HG02938 (cell line): ENCODE measurements at regions not wholly inside any gene's neighbourhood (a gene's known extent, or its start where the extent isn't known, plus 50 kb on each side); places are given as distances from the start of the nearest gene placed in this dataset.
"Not testable (repeated sequence)": the region's sequence is repeated elsewhere in the genome, so short reads cannot be mapped to it uniquely, and the experiment has no call there.

Experiments
- ATAC-seq: cut with Tn5 transposase; IDR thresholded peaks from one replicate; pipeline ENCODE4 v1.9.1; 2021; ENCODE audit warnings: mild to moderate bottlenecking, moderate library complexity; ENCODE audit not compliant: unreplicated experiment

DNA sequence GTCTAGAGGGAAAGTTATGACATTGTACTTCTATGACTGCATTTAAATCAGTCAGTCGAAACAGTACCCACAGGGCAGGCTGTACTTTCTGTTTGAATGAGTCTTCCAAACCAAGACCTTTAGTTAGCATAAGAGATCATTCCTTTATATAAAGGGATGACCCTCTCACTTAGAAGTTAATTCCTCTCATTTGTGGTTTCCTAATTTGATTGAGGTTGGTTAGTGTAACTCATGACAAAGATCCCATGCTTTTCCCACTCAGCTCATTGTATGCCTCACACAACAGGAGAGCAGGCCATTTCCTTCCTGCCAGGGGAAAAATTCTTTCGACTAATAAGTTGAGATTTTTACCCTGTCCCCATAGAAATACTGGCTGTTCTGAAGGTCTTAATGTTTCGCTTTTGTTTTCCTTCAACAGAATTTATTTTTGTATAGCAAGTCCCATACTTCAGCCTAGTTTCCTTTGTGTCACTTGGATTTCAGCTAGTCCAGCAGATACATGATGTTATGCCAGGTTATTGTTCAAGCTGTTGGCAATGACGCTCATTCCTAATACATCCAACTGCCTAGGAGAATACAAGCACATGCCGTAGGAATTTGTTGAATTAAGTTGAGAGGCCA is 500.7 kb downstream of the SPATA31D1 start:
- no peak for ATAC-seq

DNA sequence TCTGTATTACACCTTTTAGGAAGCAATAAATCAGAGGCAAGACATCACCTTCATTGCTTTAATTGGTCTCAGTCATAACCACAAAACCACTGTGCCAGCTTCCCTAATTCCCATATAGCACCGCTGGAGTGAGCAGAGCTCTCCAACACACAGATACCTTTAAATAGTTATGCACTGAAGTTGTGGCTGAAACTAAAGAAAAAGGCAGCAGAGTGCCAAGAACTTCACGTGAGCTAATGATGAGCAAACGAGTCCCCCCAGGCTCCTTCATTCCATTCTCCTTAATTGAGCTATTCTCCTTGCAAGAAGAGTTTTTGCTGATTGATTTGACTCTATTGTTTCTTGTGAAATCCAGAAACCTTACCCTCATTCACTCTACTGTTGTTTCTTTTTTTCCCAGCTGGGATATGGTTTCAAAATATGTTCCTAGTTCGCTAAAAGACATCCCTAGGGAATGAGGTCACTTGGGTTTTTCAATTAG is 501.5 kb downstream of the SPATA31D1 start:
- no peak for ATAC-seq

DNA sequence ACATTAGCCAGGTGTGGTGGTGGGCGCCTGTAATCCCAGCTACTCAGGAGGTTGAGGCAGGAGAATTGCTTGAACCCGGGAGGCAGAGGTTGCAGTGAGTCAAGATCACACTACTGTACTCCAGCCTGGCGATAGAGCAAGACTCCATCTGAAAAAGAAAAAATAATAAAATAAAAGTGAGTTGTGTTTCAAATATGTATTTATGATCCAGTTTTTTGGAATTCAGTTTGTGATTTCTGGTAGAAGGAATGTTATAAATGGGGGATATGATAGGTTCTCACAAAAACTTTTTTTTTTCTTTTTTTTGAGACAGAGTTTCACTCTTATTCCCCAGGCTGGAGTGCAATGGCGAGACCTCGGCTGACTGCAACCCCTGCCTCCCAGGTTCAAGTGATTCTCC is 502.2 kb downstream of the SPATA31D1 start:
- not testable (repeated sequence) for ATAC-seq

DNA sequence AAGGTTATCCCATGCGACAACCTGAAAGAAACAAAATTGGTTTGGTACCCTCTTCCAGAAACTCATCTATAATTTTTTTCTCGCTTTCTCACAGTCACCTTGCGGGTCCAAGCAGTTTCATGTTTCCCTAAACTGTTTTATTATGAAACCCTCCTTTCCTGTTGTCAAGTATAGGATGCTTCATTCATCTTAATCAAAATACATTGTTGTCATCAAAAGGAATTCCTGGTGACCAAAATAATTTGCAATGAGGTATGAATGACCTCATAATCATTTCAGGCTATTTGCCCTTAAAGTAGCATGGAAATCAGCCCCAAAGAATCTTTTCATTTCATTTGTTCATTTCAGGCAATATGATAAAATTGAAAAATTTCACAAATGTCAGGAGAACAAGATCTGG is 503.0 kb downstream of the SPATA31D1 start:
- ATAC-seq = no peak

DNA sequence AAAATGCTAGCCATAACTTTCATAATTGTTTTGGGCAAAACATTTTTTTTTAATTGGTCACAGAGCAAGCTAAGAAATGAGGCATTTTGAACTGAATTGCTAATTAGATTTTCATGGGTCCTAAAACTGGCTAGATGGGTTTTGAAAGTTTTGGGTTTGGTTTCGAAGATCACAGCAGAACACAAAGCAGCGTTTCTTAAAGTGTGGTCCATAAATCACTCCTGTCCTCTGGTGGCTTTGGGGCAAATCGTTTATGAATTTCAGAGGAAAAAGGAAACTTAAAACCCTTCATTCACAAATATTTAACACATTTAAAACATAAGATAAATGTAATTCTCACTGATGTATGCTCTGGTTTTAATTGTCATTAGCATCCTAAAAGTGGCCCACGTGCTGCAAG is 503.7 kb downstream of the SPATA31D1 start:
- ATAC-seq = no peak

DNA sequence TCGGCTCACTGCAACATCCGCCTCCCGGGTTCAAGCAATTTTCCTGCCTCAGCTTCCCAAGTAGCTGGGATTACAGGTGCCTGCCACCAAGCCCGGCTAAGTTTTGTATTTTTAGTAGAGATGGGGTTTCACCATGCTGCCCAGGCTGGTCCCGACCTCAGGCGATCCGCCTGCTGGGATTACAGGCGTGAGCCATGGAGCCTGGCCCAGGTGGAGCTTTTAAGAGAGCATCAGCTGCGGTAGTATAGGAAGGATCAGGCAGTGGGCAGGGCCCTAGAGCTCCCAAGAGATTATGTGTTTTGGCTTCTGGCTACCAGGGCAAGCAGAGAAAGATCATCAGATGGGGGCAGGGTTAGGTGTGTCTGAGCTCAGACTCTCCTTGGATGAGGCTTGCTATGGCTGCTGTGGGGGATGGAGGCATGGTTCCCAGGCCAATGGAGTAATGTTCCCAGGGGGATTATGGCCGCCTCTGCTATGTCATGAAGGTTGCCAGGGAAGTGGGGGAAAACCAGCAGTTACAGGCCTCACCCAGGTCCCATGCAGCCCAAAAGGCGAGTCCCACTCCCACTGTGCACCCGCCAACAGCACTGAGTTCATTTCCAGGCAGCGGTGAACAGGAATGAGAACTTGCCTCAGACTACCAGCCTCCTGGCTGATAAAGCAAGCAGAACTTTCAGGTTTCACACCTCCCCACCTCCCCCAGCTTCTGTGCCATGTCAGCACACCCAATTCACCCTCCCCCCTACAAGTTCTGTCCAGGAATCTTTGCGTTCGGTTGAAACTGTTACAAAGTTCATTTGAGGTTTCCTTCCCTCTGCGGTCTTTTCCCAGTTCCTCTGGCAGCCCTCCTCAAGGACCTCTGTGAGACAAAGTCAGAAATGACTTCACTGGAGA is 507.6 kb downstream of the SPATA31D1 start:
- no peak for ATAC-seq

DNA sequence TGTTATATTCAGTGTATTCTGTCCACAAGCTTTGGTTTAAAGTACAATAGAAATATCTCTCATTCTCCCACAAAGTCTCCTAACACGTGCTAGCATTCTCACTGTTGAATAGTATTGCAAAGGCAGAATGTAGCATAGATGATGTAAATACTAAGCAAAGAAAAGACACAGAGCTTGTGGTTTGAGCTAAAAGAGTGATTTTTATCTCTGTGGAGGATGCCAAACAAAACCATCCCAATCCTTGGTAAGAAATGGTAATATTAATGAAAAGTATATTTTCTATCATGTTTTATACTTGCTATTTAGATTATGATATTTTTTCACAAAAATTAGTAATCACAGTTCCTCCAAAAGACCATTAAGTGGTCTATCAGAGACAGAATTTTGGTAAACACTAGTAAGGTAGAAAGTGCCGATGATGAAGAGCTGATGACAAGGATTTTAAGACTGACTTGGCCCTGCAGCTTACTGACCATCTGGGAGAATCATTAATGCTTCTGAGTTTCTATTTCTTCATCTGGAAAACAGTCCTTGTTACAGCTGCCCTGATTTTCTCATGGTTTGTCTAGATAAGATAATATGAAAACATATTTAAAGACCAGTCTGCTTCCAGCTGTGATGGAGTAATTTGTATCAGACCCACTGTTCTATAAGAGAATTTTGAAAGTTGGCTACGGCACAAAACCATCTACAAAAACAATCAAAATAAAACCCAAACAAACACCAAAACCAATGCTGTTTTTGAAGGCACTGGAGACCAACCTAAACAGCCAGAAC is 510.2 kb downstream of the SPATA31D1 start:
- ATAC-seq = no peak

DNA sequence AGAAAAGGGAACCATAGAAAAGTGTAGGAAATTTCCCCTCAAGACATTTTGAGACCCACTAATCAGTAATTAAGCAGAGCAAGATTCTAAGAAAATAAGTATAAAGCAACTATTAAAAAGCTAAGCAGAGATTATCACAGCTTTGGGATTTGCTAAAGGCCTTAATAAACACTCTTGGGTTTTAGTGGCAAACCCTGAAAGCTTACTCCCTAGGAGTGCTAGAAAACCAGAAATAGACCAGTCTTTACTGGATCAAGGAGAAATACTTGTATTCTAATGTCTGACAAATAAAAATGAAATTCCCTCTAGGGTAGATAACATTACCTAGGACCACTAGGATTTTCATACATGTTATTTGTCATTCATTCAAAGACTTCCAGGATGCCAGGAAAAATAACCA is 510.8 kb downstream of the SPATA31D1 start:
- no peak for ATAC-seq

DNA sequence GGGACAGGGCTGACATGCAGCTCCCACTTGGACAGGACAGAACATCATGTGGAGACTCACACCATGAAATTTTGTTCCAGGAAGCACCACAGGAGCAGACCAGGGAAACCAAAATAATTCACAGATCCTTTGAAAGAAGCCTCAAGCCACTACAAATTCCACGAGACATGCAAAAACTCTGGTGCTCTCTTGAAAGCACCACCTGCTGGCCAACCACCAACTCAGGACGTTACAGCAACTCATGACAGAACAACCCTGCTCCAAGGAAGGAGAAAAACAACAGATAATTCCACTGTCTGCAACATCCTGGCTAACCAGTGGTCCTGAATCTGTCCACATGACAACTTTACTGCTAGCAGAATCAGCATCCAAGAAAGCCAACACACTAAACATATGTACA is 516.0 kb downstream of the SPATA31D1 start:
- ATAC-seq = no peak

DNA sequence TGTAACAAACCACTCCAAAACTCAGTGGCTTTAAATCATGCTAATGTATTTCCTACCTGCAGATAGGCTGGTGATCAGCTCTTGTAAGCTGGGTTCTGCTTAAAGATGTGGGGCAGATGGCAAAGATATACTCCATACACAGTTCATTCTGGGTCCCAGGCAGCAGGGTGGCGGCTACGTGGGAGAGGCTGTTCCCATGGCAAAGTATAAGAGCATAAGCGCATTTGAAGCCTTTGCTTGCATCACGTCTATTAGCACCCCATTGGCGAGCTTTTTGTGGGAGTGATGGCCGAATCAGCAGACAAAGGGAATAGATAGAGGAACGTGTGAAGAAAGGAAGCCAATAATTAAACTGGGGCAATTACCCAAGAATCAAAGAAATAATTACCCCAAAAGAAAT is 523.1 kb downstream of the SPATA31D1 start:
- no peak for ATAC-seq

DNA sequence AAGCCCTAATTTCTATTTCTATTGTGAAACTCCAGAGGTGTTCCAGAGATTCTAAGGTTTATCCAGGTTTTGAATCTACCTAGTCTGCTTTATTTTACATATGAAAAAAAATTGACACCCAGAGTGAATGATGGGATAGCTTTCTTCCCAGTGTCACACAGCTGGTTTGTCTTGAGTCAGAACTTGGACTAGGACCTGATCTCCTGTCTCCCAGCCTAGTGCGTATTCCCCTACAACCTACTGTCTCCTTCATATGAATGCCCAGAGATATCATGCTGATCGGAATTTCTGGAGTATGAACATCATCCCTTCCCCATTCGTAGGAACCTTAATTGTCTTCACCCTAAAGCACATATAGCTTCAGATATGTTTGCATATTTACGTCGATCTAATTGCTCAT is 524.2 kb downstream of the SPATA31D1 start:
- no peak for ATAC-seq

DNA sequence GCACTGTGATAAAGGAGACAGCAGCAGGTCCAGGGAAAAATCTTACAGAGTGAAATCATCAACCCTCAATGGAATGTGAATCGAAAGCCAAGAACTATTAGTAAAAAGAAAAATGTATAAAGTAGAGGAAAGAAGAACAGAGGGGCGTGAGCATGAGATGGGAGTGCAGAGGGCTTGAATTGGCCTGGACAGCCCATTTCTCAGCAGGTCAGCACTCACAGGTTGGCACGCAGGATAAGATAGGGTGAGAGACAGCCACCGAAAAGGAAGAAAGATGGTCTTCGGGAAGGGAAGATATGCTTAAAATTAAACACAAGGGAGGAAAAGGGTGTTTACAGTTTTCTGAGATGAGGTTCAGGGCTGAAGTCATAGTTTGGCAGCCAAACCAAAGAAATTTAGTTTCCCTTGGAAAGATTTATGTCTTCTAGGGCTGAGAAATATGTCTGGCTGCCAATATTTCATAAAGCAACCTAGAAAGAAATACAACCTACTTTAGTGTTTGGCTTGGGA is 524.7 kb downstream of the SPATA31D1 start:
- ATAC-seq = no peak

DNA sequence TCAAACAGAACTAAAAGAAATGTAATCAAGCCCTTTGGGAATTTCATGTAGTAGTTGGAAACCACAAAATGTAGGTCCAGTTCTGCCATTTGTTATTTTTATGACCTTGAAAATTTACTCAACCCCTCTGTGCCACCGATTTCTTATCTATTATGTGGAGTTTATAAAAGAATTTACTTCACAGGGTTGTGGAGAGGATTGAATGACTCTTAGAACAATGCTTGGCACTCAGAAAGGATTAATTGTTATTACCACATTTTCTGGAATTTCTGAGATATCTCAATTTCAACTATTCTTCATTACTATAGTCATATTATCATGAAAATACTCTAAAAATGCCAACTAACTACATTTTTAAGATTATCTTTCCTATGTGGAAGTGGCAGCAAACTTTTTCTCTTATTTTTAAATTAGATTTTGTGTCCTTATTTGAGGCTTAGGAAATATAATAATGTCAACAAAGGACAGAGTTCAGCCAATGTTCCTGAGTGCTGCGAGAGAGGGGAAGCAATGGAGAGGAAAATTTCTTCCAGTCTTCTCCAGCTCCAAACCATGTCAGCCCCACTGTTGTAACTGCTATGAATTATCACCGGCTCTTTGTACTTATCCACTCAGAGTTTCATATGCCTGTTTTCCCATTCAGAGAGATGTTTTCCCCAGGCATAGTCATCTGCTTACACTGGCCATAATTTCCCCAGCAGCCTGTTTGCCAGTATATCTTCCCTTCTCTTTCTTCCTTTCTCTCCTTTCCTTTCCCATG is 525.6 kb downstream of the SPATA31D1 start:
- ATAC-seq = no peak

DNA sequence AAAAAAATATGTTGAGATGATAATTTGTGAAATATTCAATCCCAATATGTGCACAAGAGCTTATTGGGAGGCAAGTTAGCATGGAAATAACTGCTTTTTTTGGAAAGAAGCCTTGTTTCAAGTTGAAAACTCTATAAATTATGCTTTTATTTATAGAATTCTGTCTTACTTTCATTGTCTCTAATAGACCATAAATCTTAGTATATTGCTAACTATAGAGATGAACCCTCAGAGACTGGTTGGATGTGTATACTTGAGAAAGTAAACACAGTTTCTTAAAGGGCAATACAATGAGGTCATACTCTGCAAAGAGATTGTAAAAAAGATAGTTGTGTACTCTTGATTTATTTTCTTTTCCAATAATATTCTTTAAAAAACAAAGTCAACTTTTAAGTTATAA is 530.3 kb downstream of the SPATA31D1 start:
- ATAC-seq = no peak

DNA sequence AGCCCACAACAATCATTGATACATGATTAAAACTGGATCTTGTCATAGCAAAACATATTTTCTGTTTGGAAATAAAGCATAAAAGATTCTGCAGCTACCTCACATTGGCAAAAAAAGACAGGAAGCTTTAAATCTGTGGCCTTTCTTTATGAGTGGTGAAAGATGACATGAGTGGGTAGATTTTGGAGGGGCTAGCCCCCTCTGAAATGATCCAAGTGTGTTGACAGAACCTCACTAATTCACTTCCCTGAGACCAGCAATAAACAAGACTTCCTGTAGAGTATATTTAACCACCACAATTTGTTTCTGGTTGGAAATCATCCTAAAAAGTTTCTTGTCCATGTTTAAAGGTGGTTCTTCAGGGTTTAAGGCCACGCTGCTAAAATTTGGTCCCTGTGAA is 530.8 kb downstream of the SPATA31D1 start:
- no peak for ATAC-seq

DNA sequence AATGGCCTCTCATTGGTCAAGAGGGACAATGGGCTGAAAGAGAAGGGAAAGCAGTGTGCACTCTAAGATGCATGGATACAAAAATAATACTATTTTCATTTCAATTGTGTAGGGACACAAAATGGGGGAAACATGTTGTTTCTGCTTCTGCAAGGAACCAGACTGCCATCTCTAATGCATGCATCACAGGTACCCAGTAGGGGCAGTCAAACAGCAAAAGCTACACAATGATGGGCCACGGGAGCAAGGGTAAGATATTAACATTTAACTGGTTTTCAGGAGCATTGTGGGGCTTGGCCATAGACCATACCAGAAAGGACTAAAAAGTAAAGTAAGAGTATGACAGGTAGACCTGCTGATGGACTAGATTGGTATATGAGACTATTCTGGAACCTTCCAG is 535.8 kb downstream of the SPATA31D1 start:
- ATAC-seq = no peak

DNA sequence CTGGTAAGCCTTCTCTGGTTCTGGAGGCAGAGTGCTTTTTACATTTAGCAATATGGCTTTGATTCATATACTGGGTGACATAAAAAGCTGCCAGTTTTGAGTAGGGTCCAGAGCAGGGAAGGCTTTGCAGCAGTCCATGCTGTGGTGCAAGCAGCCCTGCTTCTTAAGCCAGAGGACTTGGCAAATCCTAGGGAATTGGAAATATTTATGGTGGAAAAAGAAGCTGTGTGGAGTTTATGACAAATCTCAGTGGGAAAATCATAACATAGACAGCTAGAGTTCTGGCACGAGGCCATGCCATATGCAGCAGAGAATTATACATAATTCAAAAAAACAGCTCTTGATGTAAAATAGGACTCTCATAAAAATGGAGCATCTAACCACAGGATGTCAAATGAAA is 536.4 kb downstream of the RASEF start:
- ATAC-seq = no peak

DNA sequence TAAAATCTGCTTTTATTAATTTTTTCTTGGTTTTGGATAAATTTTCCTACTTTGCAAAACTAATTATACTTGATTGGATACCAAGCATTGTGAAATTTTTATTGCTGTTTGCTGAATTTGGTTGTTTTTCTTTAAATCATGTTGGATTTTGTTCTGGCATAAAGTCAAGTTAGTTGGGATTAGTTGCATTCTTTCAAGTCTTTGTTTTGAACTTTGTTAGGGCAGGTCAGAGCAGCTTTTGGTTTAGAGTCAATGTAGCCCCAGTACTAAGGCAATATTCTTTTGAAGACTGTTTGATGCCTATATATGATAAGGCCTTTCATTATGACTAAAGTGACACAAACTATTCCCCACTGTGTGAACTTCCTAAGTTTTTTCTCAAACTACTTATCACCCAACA is 531.1 kb downstream of the RASEF start:
- ATAC-seq = no peak

DNA sequence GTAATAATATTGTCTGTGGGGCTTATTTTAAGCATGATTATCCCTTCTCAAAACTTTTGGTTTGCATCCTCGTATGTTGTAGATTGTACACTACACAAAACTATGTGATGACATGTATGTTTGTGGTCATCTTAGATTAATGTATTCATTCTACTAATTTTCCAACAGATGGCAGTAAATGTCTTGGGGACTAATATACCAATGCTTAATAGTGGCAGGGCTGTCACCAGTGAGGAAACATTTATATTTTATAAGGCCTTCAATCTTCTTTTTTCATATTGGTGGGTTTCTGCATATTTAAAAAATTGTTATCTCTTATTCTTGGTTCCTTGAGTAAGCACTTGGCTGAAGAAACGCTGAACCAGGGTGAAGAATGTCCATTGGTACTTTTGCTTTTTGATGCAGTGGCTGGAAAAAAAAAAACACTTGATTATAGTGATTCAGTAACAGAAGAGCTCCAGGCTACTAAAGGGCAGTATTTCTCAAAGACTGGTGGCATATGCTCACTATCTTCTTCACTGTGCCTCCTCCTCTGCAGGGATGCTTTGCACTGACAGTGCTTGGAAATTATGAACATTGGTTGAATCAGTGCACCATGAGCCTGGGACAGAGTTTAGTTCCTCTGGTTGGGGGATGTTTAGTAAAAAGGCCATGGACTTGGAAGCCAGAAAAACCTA is 530.3 kb downstream of the RASEF start:
- ATAC-seq = no peak

DNA sequence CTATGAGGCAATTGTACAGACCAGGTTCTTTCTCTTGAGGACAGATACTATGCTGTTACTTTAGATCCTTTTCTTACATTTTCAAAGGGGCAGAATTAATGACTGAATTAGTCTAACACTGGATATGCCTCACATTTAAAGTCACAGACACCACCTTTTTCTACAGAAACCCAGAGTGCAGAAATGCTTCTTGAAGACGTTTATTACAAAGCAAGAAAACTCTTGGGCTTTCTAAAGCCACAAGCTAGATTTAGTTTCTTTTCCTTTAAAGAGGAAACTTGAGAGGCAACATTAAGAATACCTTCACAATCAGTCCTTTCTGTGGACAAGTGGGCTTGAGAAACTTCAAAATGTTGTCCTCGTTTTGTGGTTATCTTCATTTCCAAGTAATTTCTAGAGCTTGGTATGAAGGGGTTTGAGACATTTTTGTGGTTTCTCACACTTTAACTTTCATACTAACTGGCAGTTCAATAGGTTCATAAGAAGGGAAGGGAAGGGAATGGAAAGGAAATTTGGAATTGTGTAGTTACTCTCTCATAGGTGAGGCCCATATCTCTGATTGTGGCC is 527.4 kb downstream of the RASEF start:
- ATAC-seq = no peak
